ACC112 (cell line): ENCODE measurements at regions not wholly inside any gene's neighbourhood (a gene's known extent, or its start where the extent isn't known, plus 50 kb on each side); places are given as distances from the start of the nearest gene placed in this dataset.

Experiments
- H2AFZ ChIP-seq: fragments of 200-600 bp; sonication (generic); one replicate; pipeline ENCODE4 v1.6.0; 2017; ENCODE audit warnings: antibody characterized with exemption, low read length; ENCODE audit not compliant: unreplicated experiment
- H3K27ac ChIP-seq: fragments of 200-600 bp; sonication (generic); 2 replicates; pipeline ENCODE4 v1.5.1; 2014; ENCODE audit warnings: low read depth, mild to moderate bottlenecking, antibody characterized with exemption, low read length, moderate library complexity
- H3K27me3 ChIP-seq: fragments of 200-600 bp; sonication (generic); 2 replicates; pipeline ENCODE4 v1.6.1; 2014; ENCODE audit warnings: mild to moderate bottlenecking, antibody characterized with exemption, low read length, moderate library complexity, mixed read lengths; ENCODE audit not compliant: insufficient read depth
- H3K36me3 ChIP-seq: fragments of 200-600 bp; sonication (generic); 2 replicates; pipeline ENCODE4 v1.6.1; 2016; ENCODE audit warnings: mild to moderate bottlenecking, antibody characterized with exemption, low read length, moderate library complexity, mixed read lengths; ENCODE audit not compliant: insufficient read depth
- H3K4me1 ChIP-seq: fragments of 200-600 bp; sonication (generic); one replicate; pipeline ENCODE4 v1.6.1; 2016; ENCODE audit warnings: low read length, mixed read lengths; ENCODE audit not compliant: insufficient read depth, unreplicated experiment, control insufficient read depth
- H3K4me3 ChIP-seq: fragments of 200-600 bp; sonication (generic); 2 replicates; pipeline ENCODE4 v1.5.1; 2014; ENCODE audit warnings: mild to moderate bottlenecking, low read depth, low read length
- H3K79me2 ChIP-seq: fragments of 200-600 bp; sonication (generic); one replicate; pipeline ENCODE4 v1.6.0; 2016; ENCODE audit warnings: low read length; ENCODE audit not compliant: control insufficient read depth, unreplicated experiment, insufficient read depth

DNA sequence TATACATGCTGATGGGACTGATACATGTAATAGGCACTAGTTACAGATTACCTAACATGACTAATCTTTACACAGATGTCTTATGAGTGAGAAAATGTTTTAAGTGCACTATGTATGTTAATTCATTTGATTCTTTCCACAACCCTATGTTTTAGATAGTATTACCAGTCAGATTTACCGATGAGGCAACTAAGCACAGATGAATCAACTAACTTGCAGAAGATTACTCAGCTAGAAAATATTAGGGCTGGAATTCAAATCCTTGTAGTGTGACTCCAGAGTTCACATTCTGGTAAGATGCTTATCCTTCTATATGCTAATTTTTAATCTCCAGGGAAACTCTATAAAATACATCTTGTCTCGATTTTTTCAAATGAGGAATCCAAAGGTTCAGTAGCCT lies 964.9 kb downstream of the REEP3 start:
- Histone ChIP-seq H3K27ac (no peak overlapping the region), H2AFZ (no peak overlapping the region), H3K4me1 (no peaks in the 10 kb centered on the region), H3K4me3 (no peak overlapping the region), H3K36me3 (no peaks in the 10 kb centered on the region), H3K27me3 (no peaks in the 10 kb centered on the region), H3K79me2 (no peaks in the 10 kb centered on the region)

DNA sequence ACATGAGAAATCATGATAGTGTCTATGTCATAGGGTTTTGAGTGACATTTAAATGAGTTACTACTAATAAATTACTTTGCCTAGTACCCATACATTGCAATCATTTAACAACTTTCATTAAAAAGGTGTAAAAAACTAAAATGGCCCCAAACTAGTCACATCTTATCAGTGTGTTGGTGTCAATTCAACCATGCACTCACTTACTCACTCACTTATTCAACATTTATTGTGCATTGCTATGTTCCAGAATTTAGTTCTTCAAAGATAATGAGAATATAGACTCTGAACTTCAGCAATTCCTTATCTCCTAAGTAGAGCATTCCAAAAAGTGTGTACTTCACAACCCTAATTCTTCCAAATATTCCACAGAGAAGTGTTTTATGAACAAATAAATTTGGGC lies 965.7 kb downstream of the REEP3 start:
- Histone ChIP-seq H3K27me3 (no peaks in the 10 kb centered on the region), H3K36me3 (no peaks in the 10 kb centered on the region), H3K27ac (no peak overlapping the region), H3K79me2 (no peaks in the 10 kb centered on the region), H2AFZ (no peak overlapping the region), H3K4me3 (no peak overlapping the region), H3K4me1 (no peaks in the 10 kb centered on the region)

DNA sequence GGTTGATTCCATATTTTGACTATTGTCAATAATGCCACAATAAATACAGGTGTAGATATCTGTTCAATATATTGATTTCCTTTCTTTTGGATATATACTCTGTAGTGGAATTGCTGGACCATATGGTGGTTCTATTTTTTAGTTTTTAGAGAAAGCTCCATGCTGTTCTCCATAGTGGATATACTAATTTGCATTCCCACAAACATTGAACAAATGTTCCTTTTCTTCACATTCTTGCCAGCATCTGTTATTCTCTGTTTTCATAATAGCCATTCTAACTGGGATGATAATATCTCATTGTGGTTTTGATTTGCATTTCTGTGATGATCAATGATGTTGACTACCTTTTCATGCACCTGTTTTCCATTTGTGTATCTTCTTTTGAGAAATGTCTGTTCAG lies 973.7 kb downstream of the REEP3 start:
- Histone ChIP-seq H3K79me2 (no peaks in the 10 kb centered on the region), H2AFZ (no peak overlapping the region), H3K4me1 (no peaks in the 10 kb centered on the region), H3K27me3 (no peaks in the 10 kb centered on the region), H3K27ac (no peak overlapping the region), H3K4me3 (no peak overlapping the region), H3K36me3 (no peaks in the 10 kb centered on the region)

DNA sequence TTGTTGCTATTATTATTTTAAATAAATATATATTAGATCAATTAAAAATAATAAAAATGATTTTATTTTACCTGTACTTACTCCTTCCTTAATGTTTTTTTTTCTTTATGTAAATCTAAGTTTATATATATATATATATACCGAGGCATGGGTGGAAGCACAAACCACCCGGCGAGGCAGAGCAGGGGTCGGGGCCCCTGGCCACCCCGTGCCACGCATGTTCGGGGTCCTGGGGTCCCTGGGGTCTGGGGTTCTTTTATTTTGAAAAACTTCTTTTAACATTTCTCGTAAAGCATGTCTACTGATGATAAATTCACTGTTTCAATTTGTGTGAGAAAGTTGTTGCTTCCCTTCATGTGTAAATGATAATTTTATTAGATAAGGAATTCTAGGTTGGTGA lies 976.1 kb downstream of the REEP3 start:
- H3K4me3 ChIP-seq = no peak overlapping the region
- no peaks in the 10 kb centered on the region for H3K79me2 ChIP-seq
- H2AFZ ChIP-seq = no peak overlapping the region
- no peak overlapping the region for H3K27ac ChIP-seq
- no peaks in the 10 kb centered on the region for H3K4me1 ChIP-seq
- no peaks in the 10 kb centered on the region for H3K27me3 ChIP-seq
- H3K36me3 ChIP-seq = no peaks in the 10 kb centered on the region

DNA sequence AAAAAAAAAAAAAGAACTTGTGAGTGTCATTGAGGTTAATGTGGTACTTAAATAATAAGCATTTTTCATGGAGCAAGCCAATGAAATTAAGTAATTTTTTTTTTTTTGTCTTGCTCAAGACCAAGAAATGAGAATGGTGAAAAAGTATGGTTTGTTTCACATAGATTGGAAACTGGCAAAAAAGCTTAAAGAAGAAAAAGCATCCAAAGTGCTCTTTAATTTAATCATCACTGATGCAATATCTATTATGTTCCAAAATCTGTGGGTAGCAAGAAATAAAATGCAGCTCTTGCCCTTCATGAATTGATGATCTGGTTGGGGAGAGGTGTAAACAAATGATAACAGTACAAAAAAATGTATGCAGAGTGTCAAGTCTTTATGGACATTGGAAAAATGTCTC lies 980.6 kb downstream of the REEP3 start:
- Histone ChIP-seq H3K79me2 (no peaks in the 10 kb centered on the region), H2AFZ (no peak overlapping the region), H3K27ac (no peak overlapping the region), H3K4me3 (no peak overlapping the region), H3K4me1 (no peaks in the 10 kb centered on the region), H3K36me3 (no peaks in the 10 kb centered on the region), H3K27me3 (no peaks in the 10 kb centered on the region)

DNA sequence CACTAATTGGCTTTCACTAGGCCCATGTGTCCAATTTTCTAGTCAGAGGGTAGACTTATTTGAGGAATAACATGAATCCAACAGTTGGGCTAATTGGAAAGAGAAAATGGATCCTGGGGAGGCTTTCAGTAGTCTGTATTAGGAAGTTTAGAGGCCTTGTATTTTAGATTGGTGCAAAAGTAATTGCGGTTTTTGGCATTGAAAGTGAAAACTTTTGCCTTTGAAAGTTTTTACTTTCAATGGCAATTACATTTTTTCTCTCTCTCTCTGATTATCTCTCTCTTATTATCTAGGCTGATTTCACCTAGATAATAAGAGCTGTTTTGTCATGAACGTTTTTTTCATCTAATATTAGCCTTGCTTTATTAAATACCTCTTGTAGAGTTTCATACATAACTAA lies 981.7 kb downstream of the REEP3 start:
- H3K36me3 ChIP-seq = no peaks in the 10 kb centered on the region
- H2AFZ ChIP-seq = no peak overlapping the region
- H3K27ac ChIP-seq = no peak overlapping the region
- H3K4me1 ChIP-seq = no peaks in the 10 kb centered on the region
- no peak overlapping the region for H3K4me3 ChIP-seq
- H3K79me2 ChIP-seq = no peaks in the 10 kb centered on the region
- no peaks in the 10 kb centered on the region for H3K27me3 ChIP-seq

DNA sequence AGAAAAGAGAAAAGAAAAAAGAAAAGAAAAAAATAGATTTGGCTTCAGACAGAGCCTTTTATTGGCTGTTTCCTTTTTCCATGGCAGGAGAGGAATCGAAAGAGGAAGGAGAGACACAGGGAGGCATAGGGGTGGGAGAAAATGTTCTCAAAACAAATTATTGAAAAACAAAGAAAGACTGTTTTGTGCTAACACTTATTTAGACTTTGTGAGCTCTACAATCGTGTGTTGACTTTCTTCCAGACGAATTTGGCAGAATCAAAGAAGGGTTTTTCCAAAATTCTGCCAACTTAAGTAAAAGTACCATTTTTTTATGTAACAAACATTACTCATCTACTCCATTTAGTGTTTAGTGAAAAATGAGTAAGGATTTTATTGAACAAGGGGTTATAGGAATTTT lies 982.2 kb downstream of the REEP3 start:
- no peaks in the 10 kb centered on the region for H3K27me3 ChIP-seq
- H3K79me2 ChIP-seq = no peaks in the 10 kb centered on the region
- no peak overlapping the region for H2AFZ ChIP-seq
- no peaks in the 10 kb centered on the region for H3K4me1 ChIP-seq
- H3K4me3 ChIP-seq = no peak overlapping the region
- no peak overlapping the region for H3K27ac ChIP-seq
- H3K36me3 ChIP-seq = no peaks in the 10 kb centered on the region

DNA sequence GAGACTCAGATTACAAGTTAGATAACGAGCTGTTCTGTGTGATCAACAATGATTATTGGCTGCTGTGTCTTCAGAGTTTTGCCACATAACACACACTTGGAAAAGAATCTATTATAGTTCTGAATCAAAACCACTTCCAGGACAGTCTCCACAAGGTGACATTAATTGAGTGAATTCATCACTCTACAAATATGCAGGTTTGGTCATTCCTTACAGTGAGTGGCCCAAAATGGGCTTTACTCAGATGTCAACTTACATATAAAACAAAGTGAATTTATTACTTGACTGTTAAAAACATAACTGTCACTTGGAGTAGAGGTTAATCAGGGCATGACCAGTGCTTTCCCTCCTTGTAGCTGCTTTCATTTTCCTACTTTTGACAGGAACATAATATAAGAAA lies 984.3 kb downstream of the REEP3 start:
- Histone ChIP-seq H3K36me3 (no peaks in the 10 kb centered on the region), H3K27me3 (no peaks in the 10 kb centered on the region), H2AFZ (no peak overlapping the region), H3K4me3 (no peak overlapping the region), H3K79me2 (no peaks in the 10 kb centered on the region), H3K4me1 (no peaks in the 10 kb centered on the region), H3K27ac (no peak overlapping the region)

DNA sequence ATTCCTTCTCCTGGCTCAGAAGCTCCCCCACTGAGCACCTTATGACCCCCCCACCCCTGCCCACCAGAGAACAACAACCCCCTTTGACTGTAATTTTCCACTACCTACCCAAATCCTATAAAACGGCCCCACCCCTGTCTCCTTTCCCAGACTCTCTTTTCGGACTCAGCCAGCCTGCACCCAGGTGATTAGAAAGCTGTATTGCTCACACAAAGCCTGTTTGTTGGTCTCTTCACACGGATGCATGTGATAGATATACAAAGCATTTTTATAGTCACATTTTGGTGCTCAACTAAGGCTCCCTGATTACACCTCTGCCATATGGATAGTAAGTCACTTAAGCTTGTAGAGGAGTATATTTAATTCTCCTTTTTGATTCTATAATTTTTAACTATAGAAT lies 985.8 kb downstream of the REEP3 start:
- H3K27ac ChIP-seq = no peak overlapping the region
- no peaks in the 10 kb centered on the region for H3K27me3 ChIP-seq
- no peaks in the 10 kb centered on the region for H3K36me3 ChIP-seq
- H3K79me2 ChIP-seq = no peaks in the 10 kb centered on the region
- no peaks in the 10 kb centered on the region for H3K4me1 ChIP-seq
- no peak overlapping the region for H2AFZ ChIP-seq
- H3K4me3 ChIP-seq = no peak overlapping the region

DNA sequence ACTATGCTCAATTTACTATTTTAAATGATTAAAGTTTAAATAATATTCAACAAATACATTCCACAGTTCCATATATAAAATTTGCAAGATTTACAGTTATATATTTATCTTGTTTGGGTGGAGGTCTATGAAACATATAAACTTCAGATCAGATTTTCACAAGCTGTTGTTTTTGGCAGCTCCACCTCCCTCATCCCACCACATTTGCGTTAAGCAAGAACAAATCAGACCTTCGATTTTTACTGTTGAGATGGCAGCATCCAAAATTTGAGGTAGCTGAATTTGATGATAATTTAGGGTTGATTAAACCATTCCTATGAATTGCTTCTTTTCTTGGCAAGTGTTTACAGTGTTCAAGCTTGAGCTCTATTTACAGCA lies 986.4 kb downstream of the REEP3 start:
- Histone ChIP-seq H2AFZ (no peak overlapping the region), H3K4me1 (no peaks in the 10 kb centered on the region), H3K36me3 (no peaks in the 10 kb centered on the region), H3K27me3 (no peaks in the 10 kb centered on the region), H3K79me2 (no peaks in the 10 kb centered on the region), H3K27ac (no peak overlapping the region), H3K4me3 (no peak overlapping the region)

DNA sequence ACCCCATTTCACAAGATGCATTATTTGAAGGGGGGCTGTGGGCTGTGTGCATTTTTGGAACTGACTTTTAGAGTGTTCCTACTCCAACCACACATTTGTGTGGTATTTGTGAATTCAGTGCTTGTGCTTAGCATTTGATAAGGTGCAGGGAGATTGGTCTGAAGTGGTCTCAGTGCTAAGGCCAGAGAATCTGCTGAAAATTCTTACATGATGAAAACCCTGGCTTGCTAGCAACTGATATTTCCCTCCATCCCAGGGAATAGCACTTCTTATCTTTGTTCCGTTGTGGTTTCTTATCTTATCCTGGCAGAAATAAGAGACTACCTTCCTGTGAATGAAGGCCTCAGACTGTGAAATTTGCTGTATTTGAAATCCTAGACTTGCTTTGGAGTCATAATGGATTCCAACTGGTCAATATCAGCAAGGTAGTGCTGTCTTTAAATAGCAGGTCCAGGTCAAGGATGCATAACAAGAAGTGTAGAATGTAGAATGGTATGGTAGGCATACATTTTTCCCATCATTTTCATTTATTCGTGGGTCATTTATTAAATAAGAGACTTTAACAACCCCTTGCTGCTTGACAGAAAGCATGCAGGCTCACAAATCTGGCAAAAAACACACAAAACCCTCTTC lies 986.9 kb downstream of the REEP3 start:
- Histone ChIP-seq H3K27ac (no peak overlapping the region), H3K36me3 (no peaks in the 10 kb centered on the region), H3K4me1 (no peaks in the 10 kb centered on the region), H3K79me2 (no peaks in the 10 kb centered on the region), H3K4me3 (no peak overlapping the region), H3K27me3 (no peaks in the 10 kb centered on the region), H2AFZ (no peak overlapping the region)
